NCI-H187 treated with DMSO at 0.1 percent for 48 hours (cell line): ENCODE measurements at regions not wholly inside any gene's neighbourhood (a gene's known extent, or its start where the extent isn't known, plus 50 kb on each side); places are given as distances from the start of the nearest gene placed in this dataset.

Source experiments
- DNase-seq: peaks from one replicate; lab custom pipeline; 2025; lab: John Stamatoyannopoulos, UW

GRCh38 chr4:18942874-18943273, 921.3 kb upstream of the LCORL start:
- DNase-seq, result no peak

DNA sequence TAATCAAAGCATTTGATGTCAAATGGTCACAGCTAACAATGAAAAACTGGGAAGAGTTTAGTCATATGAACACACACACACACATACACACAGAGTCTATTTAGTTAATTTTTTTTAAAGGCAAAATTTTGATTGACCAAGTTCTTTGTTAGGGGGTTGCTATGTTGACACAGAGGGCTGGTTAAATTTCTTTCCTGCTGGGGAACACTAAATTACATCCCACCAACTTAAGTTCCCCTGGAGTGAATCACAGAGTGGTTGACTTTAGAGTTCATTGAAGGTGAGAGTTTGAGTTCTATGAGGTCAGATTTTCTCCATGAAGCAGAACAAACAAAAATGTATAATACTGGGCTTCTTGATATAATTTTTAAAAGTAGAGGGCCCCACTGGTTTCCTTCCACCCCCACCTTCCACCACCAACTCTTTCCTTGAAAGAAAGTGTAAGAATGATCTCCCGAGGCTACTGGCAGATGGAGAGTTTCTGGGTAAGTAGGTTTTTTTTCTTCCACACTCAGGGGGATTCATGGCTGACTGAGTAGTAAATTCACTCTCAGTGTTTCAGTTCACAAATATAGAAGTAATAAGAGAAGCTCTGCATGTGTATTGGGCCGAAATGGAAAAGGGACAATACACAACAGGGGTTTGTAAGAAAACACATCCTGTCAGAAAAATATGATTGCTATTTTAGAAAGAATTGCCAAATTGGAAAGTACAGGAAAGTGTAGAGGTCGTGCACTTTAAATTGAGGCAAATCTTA, 917.0 kb upstream of the LCORL start:
- DNase-seq, result no peak

DNA sequence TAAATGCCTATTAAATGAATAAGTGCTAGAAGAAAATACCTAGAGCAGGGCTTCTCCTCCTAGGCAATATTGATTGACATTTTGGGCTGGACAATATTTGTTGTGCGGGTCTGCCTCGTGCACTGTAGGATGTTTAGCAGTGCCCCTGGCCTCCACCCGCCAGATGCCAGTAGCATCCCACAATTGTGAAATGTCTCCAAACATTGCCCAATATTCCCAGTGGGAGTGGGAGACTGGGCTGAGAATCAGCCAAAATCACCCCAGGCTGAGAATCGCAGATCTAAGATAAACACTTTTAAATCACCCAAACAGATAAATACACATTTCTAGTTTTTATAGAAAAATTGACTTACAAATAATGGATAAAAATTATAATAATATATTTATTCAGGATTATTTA, 916.2 kb upstream of the LCORL start:
- no peak for DNase-seq

DNA sequence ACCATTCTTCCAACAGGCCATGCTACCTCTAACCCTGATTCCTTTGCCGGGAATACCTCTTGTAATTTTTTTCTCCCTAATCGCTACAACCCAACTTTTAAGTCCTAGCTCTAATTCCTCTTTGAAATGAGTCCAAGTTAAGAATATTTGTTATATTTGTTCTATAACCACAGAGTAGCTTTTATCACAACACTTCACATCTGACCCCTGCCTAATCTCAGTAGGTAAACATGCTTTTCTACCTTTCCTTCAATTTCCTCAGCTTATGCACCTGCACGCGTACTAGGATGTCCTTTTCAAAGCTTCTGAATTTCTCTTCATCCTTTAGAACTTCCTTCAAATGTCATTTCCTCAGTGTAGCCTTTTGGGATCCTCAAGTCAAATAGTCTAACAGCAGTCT, 915.5 kb upstream of the LCORL start:
- DNase-seq, result no peak

DNA sequence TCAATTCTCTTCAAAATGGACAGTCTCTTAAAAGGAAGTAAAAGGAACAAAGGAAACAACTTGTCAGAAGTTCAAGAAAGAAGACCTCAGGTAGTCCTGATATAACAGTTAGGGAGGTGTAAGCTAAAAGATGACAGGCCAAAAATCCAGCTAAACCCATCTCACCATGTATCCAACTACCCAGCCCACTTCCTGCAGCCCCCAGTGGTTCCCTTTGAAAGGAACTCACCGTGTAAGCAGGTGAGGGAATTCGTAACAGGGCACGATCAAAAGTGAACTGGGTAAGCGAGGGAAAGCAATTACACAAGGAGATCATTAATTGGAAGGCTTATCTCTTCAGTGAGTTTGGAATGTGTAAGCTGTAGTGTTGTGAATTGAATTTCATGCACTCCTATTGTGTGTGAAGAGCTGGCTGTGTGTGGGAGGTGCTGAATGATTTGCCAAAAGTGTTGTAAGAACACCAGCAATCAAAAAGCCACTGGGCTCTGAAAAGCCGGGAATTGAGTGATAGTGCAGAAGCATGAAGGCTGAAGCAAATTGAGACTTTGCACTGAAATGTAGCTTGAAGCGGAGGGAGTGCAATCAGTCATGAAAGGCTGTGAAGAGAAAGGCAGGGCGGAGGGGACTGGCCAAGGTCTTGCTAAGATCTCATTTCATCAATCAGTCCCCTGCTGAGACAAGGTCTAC, 914.2 kb upstream of the LCORL start:
- no peak for DNase-seq

DNA sequence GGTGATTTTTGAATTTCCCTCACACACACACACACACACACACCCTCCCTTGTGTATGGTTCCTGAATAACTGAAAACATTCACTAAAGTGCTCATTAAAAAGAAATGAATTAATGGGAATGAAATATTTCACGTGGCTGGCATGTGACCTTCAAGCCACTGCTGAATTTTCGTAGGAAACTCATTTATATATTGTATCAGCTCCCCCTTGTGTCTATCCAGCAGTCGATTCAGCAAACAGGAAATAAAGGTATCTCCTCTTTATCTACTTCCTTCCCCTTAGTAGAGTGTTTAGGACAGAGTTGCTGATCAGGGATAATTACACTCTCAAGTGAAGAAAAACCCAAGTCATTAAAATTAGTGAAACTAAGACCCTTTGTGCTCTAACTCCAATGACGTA, 912.6 kb upstream of the LCORL start:
- DNase-seq, result no peak

DNA sequence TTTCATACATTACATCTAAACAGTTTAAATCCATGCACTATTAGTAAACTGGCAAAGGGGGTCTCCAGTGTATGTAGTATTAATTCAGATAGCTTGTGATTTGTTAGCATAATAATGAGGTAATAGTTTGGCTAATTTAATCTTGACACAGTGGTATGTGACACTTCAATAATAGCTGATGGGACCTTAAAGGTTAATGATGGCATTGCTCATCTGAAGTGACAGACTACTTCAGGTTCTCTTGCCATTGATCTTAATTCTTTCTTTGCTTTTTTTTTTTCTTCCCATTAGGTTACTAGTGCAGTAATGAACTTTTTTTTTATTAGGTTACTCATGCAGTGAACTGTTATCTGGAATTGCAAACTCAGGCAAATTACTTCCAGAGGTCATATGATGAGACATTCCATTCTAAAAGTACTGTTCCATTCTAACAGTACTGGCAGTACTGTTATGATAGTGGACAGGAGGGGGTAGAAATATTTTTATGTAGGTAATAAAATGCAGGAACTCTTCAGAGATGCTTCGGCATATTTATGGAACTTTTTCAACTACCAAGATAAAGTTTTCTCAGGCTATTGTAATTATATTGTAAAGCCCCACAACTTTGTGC, 911.3 kb upstream of the LCORL start:
- no peak for DNase-seq

DNA sequence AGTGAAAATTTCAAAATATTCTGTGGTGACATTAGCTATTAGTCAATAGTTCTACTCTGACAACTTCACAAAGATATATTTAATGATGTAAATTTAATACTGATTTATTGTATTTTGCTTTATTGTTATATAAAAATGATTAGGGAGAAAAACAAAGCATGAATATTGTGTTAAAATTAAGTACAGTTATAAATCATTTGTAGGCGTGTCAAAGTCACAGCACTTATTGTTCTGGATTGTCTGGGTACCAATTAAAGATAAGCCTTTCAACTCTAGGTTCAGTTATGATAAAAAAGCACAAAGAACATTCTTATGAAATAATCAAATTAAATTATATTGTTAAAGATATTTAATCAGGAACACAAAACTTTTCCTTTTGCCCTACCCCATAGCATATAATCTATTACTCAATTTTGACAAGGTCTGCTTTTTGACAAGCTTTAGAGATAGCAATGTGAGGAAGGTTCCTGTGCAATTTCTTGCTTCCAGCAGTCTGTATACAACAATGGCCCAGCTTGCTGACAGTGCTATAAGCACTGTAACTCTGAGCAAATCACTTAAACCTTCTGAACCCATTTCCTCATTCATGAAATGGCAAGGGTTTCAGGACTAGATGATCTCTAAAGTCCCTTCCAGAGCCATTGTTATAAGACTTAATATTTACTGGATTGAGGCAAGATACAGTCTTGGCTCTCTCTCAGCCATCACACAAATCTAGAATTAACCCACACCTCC, 910.3 kb upstream of the LCORL start:
- DNase-seq, result no peak

- no peak for DNase-seq
Observed at GRCh38 chr4:18930487-18930886, 908.9 kb upstream of the LCORL start.

DNA sequence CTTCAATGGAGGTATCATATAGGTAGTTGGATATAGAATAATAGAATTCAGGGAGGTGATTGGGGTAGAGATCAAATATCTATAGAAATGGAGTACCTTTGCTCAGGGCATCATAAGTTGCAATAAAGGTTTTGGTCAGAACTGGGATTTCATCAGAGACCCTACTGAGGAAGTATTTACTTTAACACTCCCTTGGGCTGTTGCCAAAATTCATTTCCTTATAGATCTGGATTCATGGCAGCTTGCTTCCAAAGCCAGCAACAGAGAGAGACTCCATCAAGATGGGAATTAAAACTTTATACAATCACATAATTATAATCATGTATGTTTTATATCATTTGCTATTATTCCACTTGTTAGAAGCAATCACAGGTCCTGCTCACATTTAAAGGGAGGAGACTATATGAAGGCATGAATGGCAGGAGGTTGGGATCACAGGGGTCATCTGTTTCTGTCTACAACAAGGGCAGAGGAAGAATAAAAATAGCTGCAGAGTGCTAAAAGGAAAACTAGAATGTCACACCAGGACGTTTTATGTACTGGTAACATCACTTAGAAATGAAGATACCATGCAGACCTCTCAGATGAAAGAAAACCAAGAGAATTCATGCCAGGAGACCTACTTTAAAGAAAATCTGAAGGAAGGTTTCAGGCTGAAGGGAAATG, 902.1 kb upstream of the LCORL start:
- no peak for DNase-seq

DNA sequence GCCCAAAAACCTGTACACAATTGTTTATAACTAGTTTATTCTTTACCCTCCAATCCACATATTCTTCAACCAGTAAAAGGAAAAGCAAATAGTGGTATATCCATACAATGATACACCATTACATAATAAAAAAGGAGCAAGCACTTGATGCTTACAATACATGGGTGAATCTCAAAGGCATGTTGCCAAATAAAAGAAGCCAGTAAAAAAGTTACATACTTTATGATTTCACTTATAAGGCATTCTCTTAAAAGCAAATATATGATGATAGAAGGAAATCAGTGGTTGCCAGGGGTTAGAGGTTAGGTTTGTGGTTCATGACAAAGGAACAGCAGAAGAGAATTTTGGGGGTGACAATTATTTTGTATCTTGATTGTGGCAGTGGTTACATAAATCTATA, 896.1 kb upstream of the LCORL start:
- DNase-seq, result no peak

GRCh38 chr4:18914182-18914581, 892.6 kb upstream of the LCORL start:
- DNase-seq, result no peak

GRCh38 chr4:18894928-18895327, 873.4 kb upstream of the LCORL start:
- DNase-seq, result no peak

- no peak for DNase-seq
Observed at GRCh38 chr4:18882468-18882867, 860.9 kb upstream of the LCORL start.

DNA sequence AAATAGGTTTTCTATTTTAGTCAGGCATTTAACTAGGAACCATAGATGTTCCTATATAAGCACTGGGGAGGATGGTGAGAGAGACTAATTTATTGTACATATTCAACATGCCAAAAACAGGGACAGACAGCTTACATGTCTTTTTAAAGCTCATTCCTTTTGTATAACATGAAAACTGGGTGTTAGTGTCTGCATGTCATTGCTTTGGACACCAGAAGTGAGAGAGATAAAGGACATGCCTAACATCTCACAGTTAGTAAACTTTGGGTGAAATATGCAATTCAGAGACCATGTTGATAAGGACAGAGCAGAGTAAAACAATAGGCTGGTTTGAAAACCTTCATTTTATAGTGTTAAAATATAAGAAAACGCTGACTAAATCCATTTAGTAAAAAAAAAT, 860.0 kb upstream of the LCORL start:
- DNase-seq, result no peak

DNA sequence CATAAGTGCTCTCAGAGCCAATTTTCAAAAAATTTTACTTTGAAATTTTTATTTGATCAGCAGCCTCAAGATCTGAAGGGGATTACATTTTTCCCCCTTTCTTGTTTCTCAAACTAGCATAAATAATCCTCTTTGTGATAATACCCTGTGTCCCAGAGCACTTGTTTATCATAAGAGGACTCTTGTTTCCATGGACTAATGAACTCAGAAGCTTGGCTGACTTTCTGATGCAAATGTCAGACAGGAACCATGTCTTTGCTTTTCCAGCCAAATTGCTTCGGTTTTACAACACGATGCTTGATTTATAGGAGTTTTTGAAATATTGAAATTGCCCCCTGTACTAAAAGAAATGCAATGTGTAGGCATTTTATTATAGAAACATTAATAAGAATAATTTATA, 859.3 kb upstream of the LCORL start:
- DNase-seq, result no peak

DNA sequence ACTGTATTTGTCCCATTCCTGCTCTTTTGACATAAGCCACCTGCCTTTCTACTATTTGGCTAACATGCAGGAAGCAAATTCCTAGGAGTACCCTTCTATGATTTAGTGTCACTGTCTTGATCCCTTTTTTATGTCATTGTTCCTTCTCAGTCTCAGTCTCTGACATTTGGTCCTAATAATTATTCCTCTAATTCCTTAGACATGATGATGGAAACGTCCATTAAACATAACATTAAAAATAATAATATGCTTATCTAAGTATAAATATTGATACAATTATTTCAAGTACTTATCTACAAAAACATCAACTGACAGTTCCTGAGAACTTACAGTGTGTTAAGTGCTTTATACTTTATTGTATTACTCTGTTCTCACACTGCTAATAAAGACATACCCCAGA, 857.0 kb upstream of the LCORL start:
- DNase-seq, result no peak

- DNase-seq, result no peak
Observed at GRCh38 chr4:18869166-18869565, 847.6 kb upstream of the LCORL start.

DNA sequence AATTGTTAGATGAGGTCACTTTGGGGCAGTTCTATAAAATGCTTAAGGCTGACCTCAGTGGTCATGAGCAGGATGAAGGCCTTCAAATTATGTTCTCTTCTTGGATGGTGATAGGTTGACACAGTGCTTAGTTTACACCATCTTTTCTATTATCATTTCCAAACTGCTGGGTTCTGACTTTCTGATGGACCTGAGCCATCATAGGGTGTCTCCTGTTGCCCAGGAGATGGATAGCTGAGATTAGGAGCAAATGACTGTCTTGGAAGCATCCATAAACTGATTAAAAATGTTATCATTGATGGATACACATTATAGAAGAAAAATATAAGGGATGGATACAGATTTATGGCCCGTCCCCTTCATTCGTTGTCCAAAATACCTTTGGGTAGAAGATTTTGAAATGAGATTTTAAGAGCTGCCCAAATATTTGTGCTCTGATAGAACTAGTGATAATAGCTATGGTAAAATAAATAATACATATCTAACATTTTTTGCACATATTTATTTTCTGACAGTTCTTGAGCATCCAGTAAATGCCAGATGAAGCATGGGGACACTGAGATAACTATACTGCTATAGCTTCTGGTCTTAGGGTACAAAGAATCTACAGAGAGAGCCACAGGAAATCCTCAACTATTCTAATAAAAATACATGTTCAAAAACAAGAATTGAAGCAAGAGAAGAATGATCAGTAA, 839.4 kb upstream of the LCORL start:
- no peak for DNase-seq

DNA sequence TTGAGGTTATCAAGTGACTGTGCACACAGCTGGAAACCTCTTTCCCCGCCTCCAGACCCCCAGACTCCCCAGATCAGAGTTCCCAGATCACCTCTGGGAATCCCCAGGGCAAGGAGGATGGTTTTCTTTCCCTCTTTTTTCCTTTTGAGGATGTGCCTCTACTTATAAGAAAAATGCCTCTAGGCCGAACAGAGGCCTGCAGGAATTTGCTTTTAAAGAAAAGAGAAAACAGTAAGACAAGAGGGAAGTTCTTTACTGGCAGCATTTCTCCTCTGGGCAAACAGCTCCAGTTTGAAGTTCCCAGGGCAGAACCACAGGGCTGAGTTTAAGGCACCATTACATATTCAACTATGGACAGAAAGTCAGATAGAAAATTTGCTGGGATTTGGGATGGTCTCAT, 837.9 kb upstream of the LCORL start:
- no peak for DNase-seq

- no peak for DNase-seq
Observed at GRCh38 chr4:18858229-18858922, 836.8 kb upstream of the LCORL start.
